Activated CD4-positive, alpha-beta T cell treated with anti-CD3 and anti-CD28 coated beads for 36 hours (primary cell): ENCODE measurements at regions not wholly inside any gene's neighbourhood (a gene's known extent, or its start where the extent isn't known, plus 50 kb on each side); places are given as distances from the start of the nearest gene placed in this dataset.

Experiments
- ATAC-seq: fragments of 200-7000 bp; cut with Tn5 transposase; one replicate; pipeline ENCODE4 v1.10.0; 2021; ENCODE audit warnings: mild to moderate bottlenecking, moderate library complexity
- CTCF ChIA-PET: fragments of 350-600 bp; sonication (Branson Sonifier 250); formaldehyde crosslinking; loops from one replicate; lab custom pipeline; 2021; ENCODE audit warnings: antibody characterized with exemption; lab: Charles Lee
- POLR2A ChIA-PET: fragments of 350-600 bp; sonication (Branson Sonifier 250); formaldehyde crosslinking; loops from one replicate; lab custom pipeline; 2021; ENCODE audit warnings: antibody characterized with exemption, inconsistent platforms; lab: Charles Lee
- DNase-seq: peaks from one replicate; pipeline ENCODE4 v3.0.0-alpha.2; 2020
- H3K27ac Mint-ChIP-seq: one replicate; pipeline ENCODE4 v1.8.0; 2021; ENCODE audit warnings: mixed read lengths
- H3K27me3 Mint-ChIP-seq: one replicate; pipeline ENCODE4 v1.8.0; 2021; ENCODE audit warnings: mixed read lengths
- H3K36me3 Mint-ChIP-seq: one replicate; pipeline ENCODE4 v1.8.0; 2021; ENCODE audit warnings: low read depth, mixed read lengths
- H3K4me1 Mint-ChIP-seq: one replicate; pipeline ENCODE4 v1.8.0; 2021; ENCODE audit warnings: mixed read lengths
- H3K4me3 Mint-ChIP-seq: one replicate; pipeline ENCODE4 v1.8.0; 2021; ENCODE audit warnings: mild to moderate bottlenecking, moderate library complexity, mixed read lengths
- H3K9me3 Mint-ChIP-seq: one replicate; pipeline ENCODE4 v1.8.0; 2021; ENCODE audit warnings: low read depth, mixed read lengths
- intact Hi-C, 2 experiments: fragments of 100-400 bp; cut with DNase I in 1 of 2; cut with micrococcal nuclease in 1 of 2; formaldehyde crosslinking; loops; one replicate each; pipeline versions ENCODE4 v1.14.2 to v1.15.1; 2022 to 2024; cut with DNase I, micrococcal nuclease

DNA sequence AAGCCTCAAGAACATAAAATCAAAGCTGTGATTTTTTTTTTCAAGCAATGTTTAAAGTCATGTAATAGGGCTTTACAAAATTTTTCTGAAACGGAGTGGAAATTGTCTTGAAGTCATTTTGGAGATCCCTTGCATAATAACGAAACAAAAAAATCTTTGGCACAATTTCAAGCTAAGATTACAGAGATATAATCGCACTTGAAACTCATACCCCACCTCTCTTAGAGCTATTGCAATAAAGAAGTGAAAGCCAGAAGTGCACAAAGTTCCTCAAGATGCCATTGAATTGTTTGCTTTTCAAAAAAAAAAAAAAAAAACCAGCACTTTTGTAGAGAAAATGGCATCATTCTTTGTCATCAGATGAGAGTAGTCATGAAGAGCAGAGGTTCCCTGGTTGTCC lies 152.3 kb downstream of the PAX3 start:
- no peak overlapping the region for H3K4me3 Mint-ChIP-seq
- POLR2A ChIA-PET, result no interaction called here
- no peaks in the 10 kb centered on the region for H3K4me1 Mint-ChIP-seq
- no peak for ATAC-seq
- no peaks in the 10 kb centered on the region for H3K27me3 Mint-ChIP-seq
- no peak for DNase-seq
- H3K27ac Mint-ChIP-seq, result no peak overlapping the region
- no peaks in the 10 kb centered on the region for H3K36me3 Mint-ChIP-seq
- intact Hi-C loops, result no loop called here
- peaks cover 2% of the 10 kb centered on the region for H3K9me3 Mint-ChIP-seq
- CTCF ChIA-PET, result no interaction called here

DNA sequence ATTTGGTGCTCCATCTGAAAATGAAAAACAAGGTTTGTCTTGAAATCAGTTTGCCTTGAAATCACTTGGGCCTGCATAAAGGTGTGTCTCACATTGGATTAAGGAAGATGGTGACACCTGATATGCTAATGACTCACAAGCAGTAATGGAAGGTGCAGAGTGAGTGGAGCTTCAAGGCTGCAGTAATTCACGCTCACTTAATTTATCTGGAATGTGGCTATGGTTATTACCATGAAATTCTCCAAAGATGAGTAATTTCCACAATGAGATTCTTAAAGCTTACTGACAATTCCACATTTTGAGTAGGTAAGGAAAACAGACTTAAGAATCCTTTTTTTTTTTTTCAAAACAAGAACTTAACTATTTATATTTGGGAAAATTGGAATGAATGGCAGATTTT lies 156.8 kb downstream of the PAX3 start:
- DNase-seq (no peak), ATAC-seq (no peak)
- H3K27ac Mint-ChIP-seq, result no peak overlapping the region
- H3K9me3 Mint-ChIP-seq, result peaks cover 1% of the 10 kb centered on the region
- no peaks in the 10 kb centered on the region for H3K4me1 Mint-ChIP-seq
- CTCF ChIA-PET, result no interaction called here
- no peaks in the 10 kb centered on the region for H3K27me3 Mint-ChIP-seq
- H3K36me3 Mint-ChIP-seq, result no peaks in the 10 kb centered on the region
- POLR2A ChIA-PET, result no interaction called here
- intact Hi-C loops, result no loop called here
- H3K4me3 Mint-ChIP-seq, result no peak overlapping the region

DNA sequence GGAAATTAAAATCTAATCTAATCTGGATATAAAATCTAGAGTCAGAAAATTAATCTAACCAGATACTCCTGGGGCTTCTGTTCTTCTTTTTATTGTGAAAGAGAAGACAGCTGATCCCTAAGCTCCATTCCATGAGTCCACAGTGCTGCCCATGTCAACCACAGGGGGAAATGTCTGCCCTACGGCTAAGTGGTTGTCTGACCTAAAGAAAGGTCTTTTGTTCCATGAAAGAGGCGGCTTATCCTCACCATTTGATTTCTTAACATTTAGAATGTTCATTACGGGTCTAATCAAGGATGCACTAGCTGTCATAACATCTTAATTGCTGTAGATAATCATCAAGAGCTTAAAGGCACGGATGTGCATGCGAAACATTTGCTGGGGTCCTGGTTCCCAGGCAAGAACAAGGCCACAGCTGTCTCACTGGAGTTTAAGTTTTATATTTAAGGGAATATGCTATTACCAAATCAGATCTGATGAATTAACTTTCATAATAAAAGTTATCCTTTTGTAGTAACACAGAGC lies 162.6 kb downstream of the PAX3 start:
- intact Hi-C loops, result no loop called here
- H3K9me3 Mint-ChIP-seq, result no peaks in the 10 kb centered on the region
- H3K4me3 Mint-ChIP-seq, result no peak overlapping the region
- ChIA-PET POLR2A (no interaction called here), CTCF (no interaction called here)
- no peaks in the 10 kb centered on the region for H3K4me1 Mint-ChIP-seq
- no peak overlapping the region for H3K27ac Mint-ChIP-seq
- H3K27me3 Mint-ChIP-seq, result no peaks in the 10 kb centered on the region
- no peak for ATAC-seq
- no peaks in the 10 kb centered on the region for H3K36me3 Mint-ChIP-seq
- no peak for DNase-seq

DNA sequence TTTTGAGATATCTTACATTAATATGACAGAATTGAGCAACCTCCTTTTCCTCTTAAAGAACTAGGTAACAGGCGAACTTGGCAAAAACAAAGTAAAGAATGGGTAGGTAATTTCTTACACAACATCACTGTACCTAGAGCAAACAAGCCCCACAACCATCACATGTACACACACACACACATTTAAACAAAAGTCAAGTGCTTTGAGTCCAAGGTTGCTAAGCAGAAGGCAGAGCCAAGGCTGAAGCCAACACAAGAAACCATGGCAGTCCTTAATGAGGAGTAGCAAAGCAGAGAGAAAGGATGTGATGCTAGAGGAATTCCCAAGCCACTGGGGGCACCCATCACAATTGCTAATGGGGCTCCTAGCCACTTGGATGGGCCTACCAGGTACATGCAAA lies 164.1 kb downstream of the PAX3 start:
- DNase-seq, result no peak
- H3K36me3 Mint-ChIP-seq, result no peaks in the 10 kb centered on the region
- no peak overlapping the region for H3K27ac Mint-ChIP-seq
- H3K4me3 Mint-ChIP-seq, result no peak overlapping the region
- ChIA-PET POLR2A (no interaction called here), CTCF (no interaction called here)
- H3K9me3 Mint-ChIP-seq, result no peaks in the 10 kb centered on the region
- no peaks in the 10 kb centered on the region for H3K27me3 Mint-ChIP-seq
- no peak for ATAC-seq
- intact Hi-C loops, result no loop called here
- H3K4me1 Mint-ChIP-seq, result no peaks in the 10 kb centered on the region

GRCh38 chr2:222133897-222134296 lies 164.9 kb downstream of the PAX3 start:
- CTCF ChIA-PET, result no interaction called here

DNA sequence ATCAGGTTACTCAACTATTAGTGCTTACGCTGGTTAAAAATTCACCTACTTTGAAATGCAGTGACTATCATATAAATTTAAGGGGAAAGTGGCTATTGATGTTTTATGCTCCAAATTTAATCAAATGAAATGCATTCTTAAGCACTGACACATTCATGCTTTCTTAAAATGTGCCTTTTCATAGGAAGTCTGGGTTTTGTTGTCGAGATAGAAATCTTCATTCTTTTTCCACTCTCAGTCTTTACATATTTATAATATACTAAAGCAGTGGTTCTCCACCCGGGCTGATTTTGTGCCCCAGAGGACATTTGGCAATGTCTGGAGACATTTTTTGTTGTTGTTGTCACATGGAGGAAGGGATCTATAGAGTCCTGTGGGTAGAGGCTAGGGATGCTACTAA lies 167.9 kb downstream of the PAX3 start:
- DNase-seq (no peak), ATAC-seq (no peak)
- ChIA-PET CTCF (no interaction called here), POLR2A (no interaction called here)
- Mint-ChIP-seq H3K4me3 (no peak overlapping the region), H3K4me1 (no peaks in the 10 kb centered on the region), H3K27me3 (no peaks in the 10 kb centered on the region), H3K36me3 (no peaks in the 10 kb centered on the region), H3K9me3 (no peaks in the 10 kb centered on the region), H3K27ac (no peak overlapping the region)
- intact Hi-C loops, result no loop called here

More at GRCh38 chr2:222133897-222134296, 164.9 kb downstream of the PAX3 start:
- no peak overlapping the region for H3K4me3 Mint-ChIP-seq
- H3K36me3 Mint-ChIP-seq, result no peaks in the 10 kb centered on the region
- no peaks in the 10 kb centered on the region for H3K27me3 Mint-ChIP-seq
- no peak overlapping the region for H3K27ac Mint-ChIP-seq
- H3K4me1 Mint-ChIP-seq, result no peaks in the 10 kb centered on the region
- H3K9me3 Mint-ChIP-seq, result no peaks in the 10 kb centered on the region
- ATAC-seq (no peak), DNase-seq (no peak)
- POLR2A ChIA-PET, result no interaction called here
- intact Hi-C loops, result no loop called here

GRCh38 chr2:222127660-222128059 lies 171.1 kb downstream of the PAX3 start:
- CTCF ChIA-PET, result no interaction called here
- Mint-ChIP-seq H3K9me3 (no peaks in the 10 kb centered on the region), H3K36me3 (no peaks in the 10 kb centered on the region), H3K4me1 (no peaks in the 10 kb centered on the region), H3K27ac (no peak overlapping the region), H3K4me3 (no peak overlapping the region), H3K27me3 (no peaks in the 10 kb centered on the region)
- intact Hi-C loops, result no loop called here
- DNase-seq, result no peak
- ATAC-seq, result no peak
- POLR2A ChIA-PET, result no interaction called here

GRCh38 chr2:222120933-222121332 lies 177.9 kb downstream of the PAX3 start:
- ChIA-PET POLR2A (no interaction called here), CTCF (no interaction called here)
- DNase-seq, result no peak
- Mint-ChIP-seq H3K27ac (no peak overlapping the region), H3K27me3 (peaks cover 2% of the 10 kb centered on the region), H3K9me3 (no peaks in the 10 kb centered on the region), H3K4me1 (no peaks in the 10 kb centered on the region), H3K36me3 (no peaks in the 10 kb centered on the region), H3K4me3 (no peak overlapping the region)
- intact Hi-C loops, result no loop called here
- no peak for ATAC-seq

GRCh38 chr2:222115296-222115695 lies 183.5 kb downstream of the PAX3 start:
- no peak overlapping the region for H3K27ac Mint-ChIP-seq
- ATAC-seq, result no peak
- intact Hi-C loops, result no loop called here
- ChIA-PET CTCF (no interaction called here), POLR2A (no interaction called here)
- no peak overlapping the region for H3K4me3 Mint-ChIP-seq
- peaks cover 2% of the 10 kb centered on the region for H3K27me3 Mint-ChIP-seq
- H3K9me3 Mint-ChIP-seq, result no peaks in the 10 kb centered on the region
- no peaks in the 10 kb centered on the region for H3K36me3 Mint-ChIP-seq
- no peaks in the 10 kb centered on the region for H3K4me1 Mint-ChIP-seq
- no peak for DNase-seq

GRCh38 chr2:222108957-222109585 lies 189.7 kb downstream of the PAX3 start:
- H3K4me1 Mint-ChIP-seq, result no peaks in the 10 kb centered on the region
- H3K27ac Mint-ChIP-seq, result no peak overlapping the region
- no peak overlapping the region for H3K4me3 Mint-ChIP-seq
- ChIA-PET POLR2A (no interaction called here), CTCF (interaction anchor here (0.8 kb wide), 1 partner anchor 51 kb away, joined by 3 read pairs; no protein-coding TSS in a partner anchor)
- no peaks in the 10 kb centered on the region for H3K36me3 Mint-ChIP-seq
- no peaks in the 10 kb centered on the region for H3K27me3 Mint-ChIP-seq
- DNase-seq (no peak), ATAC-seq (no peak)
- intact Hi-C loops, result no loop called here
- H3K9me3 Mint-ChIP-seq, result no peaks in the 10 kb centered on the region

GRCh38 chr2:222108497-222108896 lies 190.3 kb downstream of the PAX3 start:
- ATAC-seq (no peak), DNase-seq (no peak)
- H3K27ac Mint-ChIP-seq, result no peak overlapping the region
- ChIA-PET CTCF (interaction anchor here (0.8 kb wide), 1 partner anchor 50 kb away, joined by 3 read pairs; no protein-coding TSS in a partner anchor), POLR2A (no interaction called here)
- H3K4me3 Mint-ChIP-seq, result no peak overlapping the region
- H3K27me3 Mint-ChIP-seq, result no peaks in the 10 kb centered on the region
- H3K4me1 Mint-ChIP-seq, result no peaks in the 10 kb centered on the region
- no peaks in the 10 kb centered on the region for H3K36me3 Mint-ChIP-seq
- intact Hi-C loops, result no loop called here
- H3K9me3 Mint-ChIP-seq, result no peaks in the 10 kb centered on the region

DNA sequence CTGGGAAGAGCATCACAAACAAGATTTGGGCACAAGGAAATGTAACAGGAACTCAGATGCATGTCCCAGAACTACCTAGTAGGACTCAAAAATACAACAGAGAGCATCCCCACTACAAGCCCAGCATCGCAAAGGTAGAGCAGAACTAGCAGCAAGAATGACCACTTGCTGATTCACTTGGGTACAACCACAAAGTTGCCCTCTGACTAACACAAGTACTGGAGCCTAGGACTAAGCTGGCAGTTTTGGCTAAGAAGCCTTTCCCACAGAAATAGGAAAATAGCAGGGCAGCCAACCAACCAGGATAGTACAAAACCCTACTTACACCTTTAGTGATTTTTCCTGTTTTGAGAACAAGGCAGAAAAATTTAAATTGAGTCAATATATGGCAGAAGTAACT lies 193.8 kb downstream of the PAX3 start:
- DNase-seq (no peak), ATAC-seq (no peak)
- ChIA-PET CTCF (interaction anchor here (1.1 kb wide), 1 partner anchor 21 kb away, joined by 4 read pairs; no protein-coding TSS in a partner anchor), POLR2A (no interaction called here)
- no peaks in the 10 kb centered on the region for H3K27me3 Mint-ChIP-seq
- no peaks in the 10 kb centered on the region for H3K9me3 Mint-ChIP-seq
- intact Hi-C loops, result no loop called here
- H3K36me3 Mint-ChIP-seq, result no peaks in the 10 kb centered on the region
- H3K4me1 Mint-ChIP-seq, result no peaks in the 10 kb centered on the region
- H3K27ac Mint-ChIP-seq, result no peak overlapping the region
- H3K4me3 Mint-ChIP-seq, result no peak overlapping the region
